ENCODE measurements at regions not wholly inside any gene's neighbourhood (a gene's known extent, or its start where the extent isn't known, plus 50 kb on each side); places are given as distances from the start of the nearest gene placed in this dataset.

GRCh38 chr16:86356804-86357203, 153.5 kb upstream of the FOXF1 start:
- no peak for DNase-seq

DNA sequence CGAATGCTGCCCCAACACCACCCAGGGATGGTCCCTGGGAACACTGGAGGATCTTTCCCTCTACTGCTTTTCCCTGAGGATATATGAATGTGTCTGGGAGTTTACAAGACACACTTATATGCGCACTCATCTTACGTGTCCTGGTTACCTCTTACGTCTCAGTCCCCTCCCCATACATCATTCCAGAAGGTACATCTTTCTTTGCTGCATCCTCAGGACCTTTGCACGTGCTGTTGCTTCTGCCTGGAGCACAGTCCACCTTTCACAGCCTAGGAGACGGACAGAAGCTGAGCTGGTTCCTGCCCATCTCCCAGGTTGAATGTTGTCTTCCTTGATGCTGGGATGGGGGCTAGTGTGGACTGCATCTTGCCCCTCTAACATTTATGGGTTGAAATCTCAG, 153.0 kb upstream of the FOXF1 start:
- no peak for DNase-seq

- no peak for DNase-seq
These were observed 152.4 kb upstream of the FOXF1 start for GRCh38 chr16:86357950-86358349.

DNA sequence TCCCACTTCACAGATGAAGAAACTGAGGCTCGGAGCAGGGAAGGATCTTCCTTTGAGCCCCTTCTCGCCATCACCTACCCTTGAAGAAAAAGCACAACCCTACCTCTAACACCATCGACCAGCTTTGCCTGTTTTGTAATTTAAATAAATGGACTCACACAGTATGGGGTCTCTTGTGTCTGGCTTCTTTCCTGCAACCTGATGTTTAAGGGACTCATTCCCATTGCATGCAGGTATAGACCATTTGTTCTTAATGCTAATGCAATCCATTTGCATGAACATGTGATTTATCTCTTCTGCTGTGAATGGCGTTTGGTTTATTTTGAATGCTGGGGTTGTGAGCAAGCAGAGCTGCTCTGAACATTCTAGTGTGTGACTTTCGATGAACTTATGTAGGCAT, 150.8 kb upstream of the FOXF1 start:
- DNase-seq, result no peak

DNA sequence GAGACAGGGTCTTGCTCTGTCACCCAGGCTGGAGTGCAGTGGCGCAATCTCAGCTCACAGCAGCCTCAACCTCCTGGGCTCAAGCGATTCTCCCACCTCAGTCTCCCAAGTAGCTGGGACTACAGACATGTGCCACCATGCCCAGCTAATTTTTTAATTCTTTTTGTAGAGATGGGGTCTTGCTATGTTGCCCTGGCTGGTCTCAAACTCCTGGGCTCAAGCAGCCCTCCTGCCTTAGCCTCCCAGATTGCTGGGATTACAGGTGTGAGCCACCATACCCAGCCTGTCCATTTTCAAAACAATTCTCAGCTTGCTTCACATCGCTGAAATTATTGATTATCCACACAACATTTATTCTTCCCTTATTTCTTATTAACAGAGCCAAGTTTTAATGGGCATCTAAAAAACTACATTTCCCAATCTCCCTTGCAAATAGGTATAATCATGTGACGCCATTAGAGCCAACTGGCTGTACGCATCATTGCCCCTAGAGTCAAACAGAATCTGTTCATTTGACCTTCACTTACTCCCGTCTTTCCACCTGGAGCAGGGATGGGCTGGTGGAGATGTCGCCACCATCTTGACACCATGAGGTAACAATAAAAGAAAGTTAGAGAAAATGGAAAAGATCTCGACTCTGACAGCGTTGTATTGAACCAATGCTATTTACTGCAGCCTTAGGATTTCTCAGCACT, 148.0 kb upstream of the FOXF1 start:
- DNase-seq, result no peak

DNA sequence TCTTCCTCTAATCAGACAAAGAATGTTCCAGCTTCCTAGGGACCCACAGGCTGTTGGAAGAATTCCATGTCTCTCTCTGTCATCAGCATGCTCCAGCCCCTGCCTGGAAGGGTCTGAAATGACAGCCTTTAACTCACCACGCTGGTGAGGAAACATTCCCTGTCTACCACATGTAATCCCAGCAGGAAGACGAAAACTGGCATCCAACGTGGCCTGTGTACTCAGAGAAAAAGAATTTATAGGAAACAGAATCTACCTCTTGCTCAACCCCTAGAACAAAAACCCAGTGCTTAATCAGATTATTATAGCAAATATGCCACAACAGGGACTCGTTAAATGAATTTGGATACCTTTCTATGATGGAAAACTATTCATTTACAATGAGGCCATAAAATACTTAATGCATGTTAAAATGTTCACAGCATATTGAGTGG, 147.3 kb upstream of the FOXF1 start:
- no peak for DNase-seq

DNA sequence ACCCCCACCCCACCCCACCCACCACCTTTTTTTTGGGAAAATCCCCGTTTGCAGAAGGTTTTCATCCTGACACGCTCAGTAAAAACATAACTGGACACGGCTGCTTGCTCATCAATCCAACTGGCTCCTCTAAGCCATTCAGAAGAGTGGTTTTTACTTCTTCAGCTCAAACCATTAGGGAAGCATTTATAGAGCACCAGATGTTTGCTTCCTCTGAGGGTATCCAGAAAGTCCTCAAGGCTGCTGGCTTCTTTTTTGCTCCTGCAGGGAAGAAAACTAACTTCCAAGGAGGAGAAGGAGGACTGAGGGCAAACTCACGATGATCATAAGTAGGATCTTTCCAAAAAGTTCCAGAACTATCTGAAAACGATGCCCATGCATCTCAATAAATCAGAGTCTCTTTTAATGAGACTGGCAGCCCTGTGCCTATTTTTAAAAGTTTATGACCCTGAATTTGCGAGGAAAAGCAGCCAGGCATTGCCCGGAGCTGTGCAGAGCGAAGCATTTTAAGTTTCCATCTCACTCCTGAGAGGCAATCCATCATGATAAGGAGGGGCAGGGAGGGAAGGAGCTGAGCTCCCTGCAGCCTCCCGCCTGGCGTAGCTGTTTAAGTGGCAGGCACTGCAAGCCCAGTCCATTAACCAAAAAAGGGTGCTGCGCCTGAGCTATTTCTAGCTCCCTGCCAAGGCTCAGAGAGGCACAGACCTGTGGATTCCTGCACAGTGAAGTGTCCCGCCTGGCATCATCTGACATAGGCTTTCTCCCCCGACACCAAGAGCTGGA, 146.3 kb upstream of the FOXF1 start:
- no peak for DNase-seq

GRCh38 chr16:86364653-86365380, 145.5 kb upstream of the FOXF1 start:
- DNase-seq, result no peak

- DNase-seq, result no peak
These were observed 144.6 kb upstream of the FOXF1 start for GRCh38 chr16:86365513-86366273.

DNA sequence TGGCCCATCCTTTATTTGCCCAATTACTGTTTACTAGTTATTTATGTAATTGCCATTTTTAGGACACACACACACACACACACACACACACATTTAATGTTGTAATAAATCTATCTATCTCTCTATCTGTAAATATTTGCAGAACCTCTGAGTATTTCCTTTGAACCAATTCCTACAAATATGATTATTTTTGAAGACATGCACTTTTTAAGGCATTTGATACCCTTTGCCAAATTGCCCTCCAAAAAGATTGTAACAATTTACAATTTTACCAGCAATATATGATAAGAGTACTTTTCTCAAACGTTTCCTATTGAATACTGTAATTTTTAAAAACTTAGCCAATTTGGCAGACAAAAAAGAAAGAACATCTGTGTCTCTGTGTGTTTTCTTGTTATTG, 143.8 kb upstream of the FOXF1 start:
- no peak for DNase-seq

DNA sequence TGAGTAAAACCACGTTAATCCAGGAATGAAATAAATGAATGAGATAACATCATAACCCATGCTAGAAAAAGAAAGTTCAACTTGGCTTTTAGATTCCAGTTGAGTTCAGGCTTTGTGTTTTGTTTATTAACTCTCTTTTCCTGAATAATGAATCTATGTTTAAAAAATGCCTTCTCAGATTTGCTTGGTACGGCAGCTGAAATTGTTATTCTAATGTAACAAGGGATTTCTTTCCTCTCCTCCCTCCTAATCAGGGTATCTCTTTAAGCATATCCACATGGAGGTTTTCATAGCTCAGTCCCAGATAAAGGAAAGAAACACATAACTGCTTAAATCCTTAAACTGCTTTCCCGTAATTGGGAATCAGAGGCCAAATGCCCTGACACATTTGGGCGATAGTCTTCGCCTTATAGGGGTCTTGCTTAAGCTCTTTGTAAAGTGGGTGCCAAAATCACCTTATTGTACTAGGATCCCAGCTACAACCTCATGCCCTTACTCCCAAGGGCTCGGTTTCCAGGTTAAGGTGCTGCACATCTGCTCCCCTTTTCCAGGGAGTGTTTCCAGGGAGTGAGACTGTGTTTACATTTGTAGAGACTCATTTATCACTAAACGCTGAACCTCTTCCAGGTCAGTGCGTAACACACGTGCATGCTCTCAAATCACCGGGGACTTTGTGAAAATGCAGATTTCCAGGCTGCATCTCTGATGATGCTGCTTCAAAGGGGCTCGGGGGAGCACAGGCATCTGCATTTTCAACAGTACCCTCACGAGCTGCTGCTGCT, 142.8 kb upstream of the FOXF1 start:
- no peak for DNase-seq

- DNase-seq, result no peak
These were observed 142.1 kb upstream of the FOXF1 start for GRCh38 chr16:86368261-86368660.

- DNase-seq, result no peak
These were observed 140.3 kb upstream of the FOXF1 start for GRCh38 chr16:86370062-86370461.

- DNase-seq, result no peak
These were observed 139.1 kb upstream of the FOXF1 start for GRCh38 chr16:86371083-86371803.

DNA sequence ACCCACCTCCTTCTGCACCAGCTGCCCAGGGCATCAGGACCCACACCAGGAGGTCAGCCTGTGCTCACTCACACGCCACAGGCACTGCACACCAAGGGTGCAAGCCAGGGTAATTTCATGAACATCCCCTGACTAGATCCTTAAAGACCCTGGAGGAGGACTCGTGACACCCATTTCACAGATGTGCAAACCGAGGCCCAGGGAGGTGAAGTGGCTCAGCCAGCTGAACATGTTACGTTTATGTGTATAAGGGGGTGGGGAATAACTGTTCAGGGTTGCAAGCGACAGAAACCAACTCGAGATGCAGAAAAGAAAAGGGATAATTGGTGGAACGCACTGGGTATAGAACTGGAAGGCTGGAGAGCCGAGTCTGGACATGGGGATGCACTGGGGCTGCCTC, 138.1 kb upstream of the FOXF1 start:
- DNase-seq, result no peak

DNA sequence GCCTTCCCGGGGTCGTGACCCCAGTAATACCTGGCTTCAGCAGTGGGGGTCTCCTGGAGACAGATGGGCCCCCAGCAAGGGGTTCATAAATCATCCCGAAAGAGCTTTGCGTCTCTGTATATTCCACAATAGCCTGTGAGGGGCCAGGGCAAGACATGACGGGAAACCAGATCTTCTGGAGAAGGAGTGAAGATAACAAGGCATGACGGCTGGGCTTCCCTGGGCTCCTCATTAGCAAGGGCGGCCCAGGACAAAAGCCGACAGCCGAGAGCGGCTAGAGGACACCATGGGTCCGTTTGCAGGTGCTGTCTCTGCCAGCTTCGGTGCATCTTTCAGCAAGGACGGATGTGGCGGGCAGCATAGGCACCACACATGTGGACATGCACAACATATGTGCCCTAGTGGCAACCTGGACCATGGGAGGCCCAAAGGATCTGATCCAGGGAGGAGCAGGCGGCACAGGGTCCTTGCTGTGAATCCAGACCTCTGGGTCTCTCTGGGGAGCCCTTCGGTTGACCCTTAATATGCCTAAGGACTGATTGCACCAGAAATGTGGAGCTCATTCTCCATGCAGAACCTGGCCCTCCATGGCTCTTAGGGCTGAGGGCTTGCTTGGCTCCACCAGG, 136.9 kb upstream of the FOXF1 start:
- DNase-seq, result no peak

- DNase-seq, result no peak
These were observed 135.7 kb upstream of the FOXF1 start for GRCh38 chr16:86374603-86375130.

GRCh38 chr16:86375364-86375763, 135.0 kb upstream of the FOXF1 start:
- DNase-seq, result no peak

GRCh38 chr16:86375851-86376250, 134.5 kb upstream of the FOXF1 start:
- DNase-seq, result no peak

- no peak for DNase-seq
These were observed 133.5 kb upstream of the FOXF1 start for GRCh38 chr16:86376837-86377236.
